Activated CD8-positive, alpha-beta memory T cell treated with anti-CD3 and anti-CD28 coated beads for 1 hour (primary cell): ENCODE measurements at regions not wholly inside any gene's neighbourhood (a gene's known extent, or its start where the extent isn't known, plus 50 kb on each side); places are given as distances from the start of the nearest gene placed in this dataset.

Experiments used
- DNase-seq, 2 donors: peaks; one replicate each; pipeline ENCODE4 v3.0.0-alpha.2; 2020; ENCODE audit warnings: low read depth in 1 of 2; ENCODE audit errors: extremely low read depth in 1 of 2

- no peak for DNase-seq
Observed at GRCh38 chr12:4056910-4057845, 184.0 kb upstream of the PARP11 start.

GRCh38 chr12:4054630-4055029 lies 181.4 kb upstream of the PARP11 start:
- DNase-seq = no peak

GRCh38 chr12:4052691-4053090 lies 179.5 kb upstream of the PARP11 start:
- no peak for DNase-seq

GRCh38 chr12:4051596-4051995 lies 178.4 kb upstream of the PARP11 start:
- DNase-seq = no peak

GRCh38 chr12:4050340-4050739 lies 177.1 kb upstream of the PARP11 start:
- no peak for DNase-seq

GRCh38 chr12:4049298-4050080 lies 176.3 kb upstream of the PARP11 start:
- no peak for DNase-seq

- DNase-seq = no peak
Observed at GRCh38 chr12:4047421-4047820, 174.2 kb upstream of the PARP11 start.

GRCh38 chr12:4046495-4046840 lies 173.3 kb upstream of the PARP11 start:
- no peak for DNase-seq

GRCh38 chr12:4045786-4046494 lies 172.7 kb upstream of the PARP11 start:
- DNase-seq = no peak

- DNase-seq = no peak
Observed at GRCh38 chr12:4044736-4045730, 171.8 kb upstream of the PARP11 start.

GRCh38 chr12:4044101-4044500 lies 170.9 kb upstream of the PARP11 start:
- DNase-seq = no peak

- DNase-seq = no peak
Observed at GRCh38 chr12:4041187-4041885, 168.1 kb upstream of the PARP11 start.

GRCh38 chr12:4039931-4040330 lies 166.7 kb upstream of the PARP11 start:
- DNase-seq = no peak

- DNase-seq = no peak
Observed at GRCh38 chr12:4037747-4038312, 164.6 kb upstream of the PARP11 start.

GRCh38 chr12:4036671-4037271 lies 163.6 kb upstream of the PARP11 start:
- no peak for DNase-seq

GRCh38 chr12:4034921-4035320 lies 161.7 kb upstream of the PARP11 start:
- DNase-seq = no peak

- DNase-seq = no peak
Observed at GRCh38 chr12:4032924-4033615, 159.9 kb upstream of the PARP11 start.

- no peak for DNase-seq
Observed at GRCh38 chr12:4031703-4032291, 158.6 kb upstream of the PARP11 start.
